CD14-positive monocyte (primary cell): ENCODE measurements at regions not wholly inside any gene's neighbourhood (a gene's known extent, or its start where the extent isn't known, plus 50 kb on each side); places are given as distances from the start of the nearest gene placed in this dataset.
A peak's percentile ranks its signal among the peaks of the same experiment; 100 is the strongest.

ENCODE experiments used
- DNase-seq, 3 donors: peaks; one replicate each; pipeline ENCODE4 v3.0.0-alpha.2; 2011 to 2022
- H2AFZ ChIP-seq: 2 replicates; pipeline ENCODE4 v1.6.0; 2012; ENCODE audit warnings: mild to moderate bottlenecking, low read depth, low read length, inconsistent platforms; ENCODE audit not compliant: insufficient read depth, poor library complexity, severe bottlenecking
- H3K27ac ChIP-seq, 2 donors: 1 replicate in 1 of 2; 2 replicates in 1 of 2; pipeline ENCODE4 v1.5.1; 2012 to 2013; ENCODE audit warnings: low read length in 2 of 2, control low read depth in 1 of 2, inconsistent platforms in 1 of 2, low read depth in 1 of 2, mild to moderate bottlenecking in 1 of 2
- H3K27me3 ChIP-seq, 2 donors: one replicate each; pipeline versions ENCODE4 v1.6.0 to v1.6.1; 2011 to 2013; ENCODE audit warnings: low read length in 2 of 2; ENCODE audit not compliant: control insufficient read depth in 2 of 2, insufficient read depth in 2 of 2
- H3K36me3 ChIP-seq, 2 donors: replicated peaks in 1 of 2; 1 replicate in 1 of 2; 2 replicates in 1 of 2; pipeline versions ENCODE4 v1.5.1 to v1.6.1; 2012 to 2013; ENCODE audit warnings: low read length in 2 of 2, control low read depth in 1 of 2, inconsistent platforms in 1 of 2, mild to moderate bottlenecking in 1 of 2; ENCODE audit not compliant: insufficient read depth in 2 of 2, control insufficient read depth in 1 of 2
- H3K4me1 ChIP-seq, 2 donors: 1 replicate in 1 of 2; 2 replicates in 1 of 2; pipeline versions ENCODE4 v1.5.1 to v1.6.1; 2012 to 2013; ENCODE audit warnings: low read length in 2 of 2, control low read depth in 1 of 2, inconsistent platforms in 1 of 2, mild to moderate bottlenecking in 1 of 2, moderate library complexity in 1 of 2; ENCODE audit not compliant: insufficient read depth in 2 of 2, control insufficient read depth in 1 of 2
- H3K4me2 ChIP-seq: replicated peaks from 2 replicates; pipeline ENCODE3; 2012; ENCODE audit warnings: low read length, moderate library complexity, mild to moderate bottlenecking; ENCODE audit not compliant: poor library complexity, severe bottlenecking; ENCODE audit errors: extremely low read depth
- H3K4me3 ChIP-seq, 3 experiments: fragments of 200-600 bp in 1 of 3; sonication (generic) in 1 of 3; replicated peaks in 1 of 3; 1 replicate in 2 of 3; 2 replicates in 1 of 3; pipeline ENCODE4 v1.5.1; 2011 to 2013; ENCODE audit warnings: low read length in 3 of 3, mild to moderate bottlenecking in 3 of 3, control low read depth in 2 of 3, low read depth in 2 of 3, inconsistent platforms in 1 of 3, moderate library complexity in 1 of 3
- H3K79me2 ChIP-seq: 2 replicates; pipeline ENCODE4 v1.6.0; 2012; ENCODE audit warnings: mild to moderate bottlenecking, control low read depth, inconsistent platforms, low read length, moderate library complexity; ENCODE audit not compliant: insufficient read depth
- H3K9ac ChIP-seq: 2 replicates; pipeline ENCODE4 v1.6.0; 2017; ENCODE audit warnings: low read length, mild to moderate bottlenecking; ENCODE audit not compliant: insufficient read depth, poor library complexity, severe bottlenecking
- H3K9me3 ChIP-seq, 2 donors: replicated peaks in 1 of 2; 1 replicate in 1 of 2; 2 replicates in 1 of 2; pipeline versions ENCODE4 v1.5.1 to v1.6.1; 2012 to 2013; ENCODE audit warnings: low read length in 2 of 2, control low read depth in 1 of 2; ENCODE audit not compliant: control insufficient read depth in 1 of 2, insufficient read depth in 1 of 2
- H4K20me1 ChIP-seq: 2 replicates; pipeline ENCODE4 v1.6.0; 2012; ENCODE audit warnings: mild to moderate bottlenecking, low read length, control low read depth, moderate library complexity; ENCODE audit not compliant: insufficient read depth
- H3K27ac Mint-ChIP-seq, 7 donors: one replicate each; pipeline ENCODE4 v1.8.0; 2020; ENCODE audit warnings: mild to moderate bottlenecking in 7 of 7, mixed read lengths in 7 of 7, moderate library complexity in 6 of 7, inconsistent platforms in 2 of 7
- H3K27me3 Mint-ChIP-seq, 3 donors: one replicate each; pipeline ENCODE4 v1.8.0; 2021 to 2022; ENCODE audit warnings: low read depth in 3 of 3, mild to moderate bottlenecking in 3 of 3, mixed read lengths in 3 of 3, moderate library complexity in 3 of 3, inconsistent platforms in 1 of 3
- H3K36me3 Mint-ChIP-seq, 2 donors: one replicate each; pipeline ENCODE4 v1.8.0; 2020; ENCODE audit warnings: mixed read lengths in 2 of 2, inconsistent platforms in 1 of 2, mild to moderate bottlenecking in 1 of 2
- H3K4me1 Mint-ChIP-seq: one replicate; pipeline ENCODE4 v1.8.0; 2020; ENCODE audit warnings: mild to moderate bottlenecking, mixed read lengths
- H3K4me3 Mint-ChIP-seq, 2 donors: one replicate each; pipeline ENCODE4 v1.8.0; 2020; ENCODE audit warnings: mild to moderate bottlenecking in 2 of 2, mixed read lengths in 2 of 2, moderate library complexity in 1 of 2
- H3K9me3 Mint-ChIP-seq, 7 donors: one replicate each; pipeline ENCODE4 v1.8.0; 2020 to 2022; ENCODE audit warnings: mixed read lengths in 7 of 7, mild to moderate bottlenecking in 6 of 7, moderate library complexity in 6 of 7, inconsistent platforms in 2 of 7
- CTCF ChIP-seq: fragments of 200-600 bp; IDR thresholded peaks from one replicate; pipeline ENCODE4 v1.8.0; 2022; ENCODE audit warnings: antibody characterized with exemption, mild to moderate bottlenecking
- WGBS: methylation state at CpG from one replicate; pipeline ENCODE4 v1.1.5; 2013; ENCODE audit warnings: missing lambda C conversion rate; ENCODE audit not compliant: insufficient coverage; 5-methylcytosine and 5-hydroxymethylcytosine counted together
- intact Hi-C, 2 donors: fragments of 100-400 bp; cut with micrococcal nuclease; formaldehyde crosslinking; loops; one replicate each; pipeline versions ENCODE4 v1.15.0 to v1.15.1; 2023

GRCh38 chr6:22636452-22636851 lies 67.1 kb downstream of the HDGFL1 start:
- Mint-ChIP-seq H3K27ac (no peak overlapping the region), H3K9me3 (peaks cover 0 to under 1% (median 0%) of the 10 kb centered on the region in 7 donors), H3K27me3 (no peaks in the 10 kb centered on the region), H3K4me1 (no peaks in the 10 kb centered on the region), H3K36me3 (no peaks in the 10 kb centered on the region), H3K4me3 (no peak overlapping the region)
- Histone ChIP-seq H3K79me2 (no peaks in the 10 kb centered on the region), H2AFZ (no peak overlapping the region), H3K4me3 (no peak overlapping the region), H3K27ac (no peak overlapping the region), H3K4me2 (no peak overlapping the region), H4K20me1 (no peaks in the 10 kb centered on the region), H3K4me1 (no peaks in the 10 kb centered on the region), H3K36me3 (no peaks in the 10 kb centered on the region), H3K27me3 (no peaks in the 10 kb centered on the region), H3K9me3 (no peaks in the 10 kb centered on the region), H3K9ac (no peak overlapping the region)
- no peak for DNase-seq
- intact Hi-C loops, result no loop called here
- TF ChIP-seq CTCF, result no peak
- 100% methylated on average over 1 of the region's 4 CpGs for WGBS

- H3K27me3 ChIP-seq, result no peaks in the 10 kb centered on the region
- H3K4me3 ChIP-seq, result no peak overlapping the region
- DNase-seq, result no peak
- no peaks in the 10 kb centered on the region for H3K4me1 ChIP-seq
- H3K9me3 ChIP-seq, result no peaks in the 10 kb centered on the region
- intact Hi-C loops, result no loop called here
- Mint-ChIP-seq H3K27me3 (no peaks in the 10 kb centered on the region), H3K9me3 (peaks cover 0 to 3% (median 0%) of the 10 kb centered on the region in 7 donors), H3K27ac (peak overlapping the region in 1 of 7 donors; percentile 46), H3K36me3 (no peaks in the 10 kb centered on the region), H3K4me1 (no peaks in the 10 kb centered on the region), H3K4me3 (peak overlapping the region in 1 of 2 donors; percentile 37)
- H3K27ac ChIP-seq, result no peak overlapping the region
- no peaks in the 10 kb centered on the region for H3K36me3 ChIP-seq
- H3K9ac ChIP-seq, result no peak overlapping the region
- H4K20me1 ChIP-seq, result no peaks in the 10 kb centered on the region
- no peak overlapping the region for H3K4me2 ChIP-seq
- H2AFZ ChIP-seq, result no peak overlapping the region
- H3K79me2 ChIP-seq, result no peaks in the 10 kb centered on the region
- 100% methylated on average over 1 of the region's 6 CpGs for WGBS
- no peak for TF ChIP-seq CTCF
Observed at GRCh38 chr6:22637782-22638181, 68.4 kb downstream of the HDGFL1 start.
